IMR-90 (cell line): ENCODE measurements at regions not wholly inside any gene's neighbourhood (a gene's known extent, or its start where the extent isn't known, plus 50 kb on each side); places are given as distances from the start of the nearest gene placed in this dataset.

Experiments used
- ATAC-seq: fragments of 200-7000 bp; cut with Tn5 transposase; 2 replicates; pipeline ENCODE4 v1.9.1; 2020; ENCODE audit warnings: low read depth, mild to moderate bottlenecking, moderate library complexity
- BruUV-seq: library from RNA; stranded (reverse); fragments of 400-500 nt; replicated peaks from 2 replicates; lab custom pipeline; 2021; lab: Mats Ljungman, UMichigan
- CTCF ChIA-PET: fragments of 300-600 bp; formaldehyde crosslinking; extraction: SDS; loops from one replicate; lab custom pipeline; 2021; ENCODE audit warnings: antibody characterized with exemption; lab: Yijun Ruan, JAX
- POLR2A ChIA-PET: fragments of 300-600 bp; sonication (Branson Sonifier 250); formaldehyde crosslinking; loops from one replicate; lab custom pipeline; 2022; ENCODE audit warnings: antibody characterized with exemption; ENCODE audit not compliant: unreplicated experiment; lab: Charles Lee
- DNase-seq: peaks from one replicate; pipeline ENCODE4 v3.0.0; 2013
- H2AFZ ChIP-seq: replicated peaks from 2 replicates; pipeline ENCODE3; 2013; ENCODE audit warnings: low read length, mild to moderate bottlenecking; ENCODE audit not compliant: poor library complexity
- H2AK5ac ChIP-seq: 2 replicates; pipeline ENCODE4 v1.6.1; 2013; ENCODE audit warnings: low read depth, low read length, inconsistent platforms
- H2AK9ac ChIP-seq: replicated peaks from 2 replicates; pipeline ENCODE3; 2013; ENCODE audit warnings: mild to moderate bottlenecking, low read depth, low read length, moderate library complexity; ENCODE audit not compliant: poor library complexity
- H2BK120ac ChIP-seq: 2 replicates; pipeline ENCODE4 v1.6.1; 2013; ENCODE audit warnings: low read depth, low read length, inconsistent platforms
- H2BK15ac ChIP-seq: 3 replicates; pipeline ENCODE4 v1.6.1; 2013; ENCODE audit warnings: low read depth, low read length, inconsistent platforms
- H2BK20ac ChIP-seq: 2 replicates; pipeline ENCODE4 v1.6.1; 2013; ENCODE audit warnings: low read depth, mild to moderate bottlenecking, inconsistent platforms, low read length, moderate library complexity
- H2BK5ac ChIP-seq: 2 replicates; pipeline ENCODE4 v1.6.1; 2013; ENCODE audit warnings: mild to moderate bottlenecking, low read depth, low read length, inconsistent platforms; ENCODE audit not compliant: poor library complexity, severe bottlenecking
- H3K14ac ChIP-seq: replicated peaks from 2 replicates; pipeline ENCODE4 v1.6.1; 2013; ENCODE audit warnings: low read depth, low read length, inconsistent platforms
- H3K18ac ChIP-seq: 2 replicates; pipeline ENCODE4 v1.6.1; 2013; ENCODE audit warnings: low read depth, low read length, control low read depth
- H3K23ac ChIP-seq: 2 replicates; pipeline ENCODE4 v1.6.1; 2013; ENCODE audit warnings: low read depth, low read length, inconsistent platforms
- H3K27ac ChIP-seq: 2 replicates; pipeline ENCODE4 v1.5.1; 2013; ENCODE audit warnings: mild to moderate bottlenecking, control low read depth, low read length; ENCODE audit not compliant: insufficient read depth
- H3K27me3 ChIP-seq: 2 replicates; pipeline ENCODE4 v1.6.1; 2013; ENCODE audit warnings: low read length; ENCODE audit not compliant: control insufficient read depth, insufficient read depth
- H3K36me3 ChIP-seq: 2 replicates; pipeline ENCODE4 v1.6.1; 2013; ENCODE audit warnings: low read length, mixed read lengths; ENCODE audit not compliant: control insufficient read depth, insufficient read depth
- H3K4ac ChIP-seq: 2 replicates; pipeline ENCODE4 v1.6.1; 2013; ENCODE audit warnings: low read depth, low read length, inconsistent platforms
- H3K4me1 ChIP-seq: 2 replicates; pipeline ENCODE4 v1.6.1; 2013; ENCODE audit warnings: low read length, mixed read lengths; ENCODE audit not compliant: control insufficient read depth, insufficient read depth
- H3K4me2 ChIP-seq: 2 replicates; pipeline ENCODE4 v1.6.1; 2013; ENCODE audit warnings: low read depth, mild to moderate bottlenecking, control low read depth, low read length, moderate library complexity
- H3K4me3 ChIP-seq: 2 replicates; pipeline ENCODE4 v1.5.1; 2013; ENCODE audit warnings: low read depth, mild to moderate bottlenecking, control low read depth, low read length, moderate library complexity; ENCODE audit not compliant: insufficient read depth
- H3K56ac ChIP-seq: 2 replicates; pipeline ENCODE4 v1.6.1; 2013; ENCODE audit warnings: low read length, inconsistent platforms; ENCODE audit not compliant: insufficient read depth; ENCODE audit errors: extremely low read depth
- H3K79me1 ChIP-seq, 2 experiments: 2 replicates each; pipeline ENCODE4 v1.6.1; 2013; ENCODE audit warnings: low read length in 2 of 2, inconsistent platforms in 1 of 2, low read depth in 1 of 2
- H3K9ac ChIP-seq: 2 replicates; pipeline ENCODE4 v1.6.1; 2013; ENCODE audit warnings: low read depth, low read length, control low read depth
- H3K9me1 ChIP-seq: 2 replicates; pipeline ENCODE4 v1.6.1; 2013; ENCODE audit warnings: low read length, inconsistent platforms; ENCODE audit not compliant: insufficient read depth
- H3K9me3 ChIP-seq: 2 replicates; pipeline ENCODE4 v1.6.1; 2013; ENCODE audit warnings: low read length; ENCODE audit not compliant: control insufficient read depth, insufficient read depth
- H4K20me1 ChIP-seq: 2 replicates; pipeline ENCODE4 v1.6.1; 2013; ENCODE audit warnings: low read length, inconsistent platforms; ENCODE audit not compliant: insufficient read depth
- H4K5ac ChIP-seq: 2 replicates; pipeline ENCODE4 v1.6.1; 2013; ENCODE audit warnings: mild to moderate bottlenecking, low read depth, low read length, control low read depth
- H4K8ac ChIP-seq, 2 experiments: 2 replicates each; pipeline ENCODE4 v1.6.1; 2013; ENCODE audit warnings: low read depth in 2 of 2, low read length in 2 of 2, control low read depth in 1 of 2, inconsistent platforms in 1 of 2
- H4K91ac ChIP-seq: 2 replicates; pipeline ENCODE4 v1.6.1; 2013; ENCODE audit warnings: low read depth, low read length, inconsistent platforms; ENCODE audit not compliant: insufficient read depth
- CEBPB ChIP-seq: IDR thresholded peaks from 2 replicates; pipeline ENCODE4 v1.6.1; 2012; ENCODE audit warnings: low read depth, low read length, improper control_type of control experiment
- CHD1 ChIP-seq: IDR thresholded peaks from 2 replicates; pipeline ENCODE4 v1.6.1; 2012; ENCODE audit warnings: low read depth, low read length, improper control_type of control experiment
- CTCF ChIP-seq: conservative IDR thresholded peaks from 2 replicates; pipeline ENCODE4 v1.5.1; 2012; ENCODE audit warnings: mild to moderate bottlenecking, low read depth, low read length, improper control_type of control experiment
- FOS ChIP-seq: fragments of 150-350 bp; IDR thresholded peaks from 2 replicates; pipeline ENCODE4 v1.6.1; 2016; ENCODE audit warnings: low read depth, low read length
- MXI1 ChIP-seq: IDR thresholded peaks from 2 replicates; pipeline ENCODE4 v1.6.1; 2012; ENCODE audit warnings: low read depth, mild to moderate bottlenecking, low read length, moderate library complexity, borderline replicate concordance
- NFE2L2 ChIP-seq: fragments of 150-350 bp; IDR thresholded peaks from 2 replicates; pipeline ENCODE4 v1.6.1; 2016; ENCODE audit warnings: low read depth, mild to moderate bottlenecking, low read length
- RCOR1 ChIP-seq: IDR thresholded peaks from 2 replicates; pipeline ENCODE4 v1.6.1; 2012; ENCODE audit warnings: mild to moderate bottlenecking, low read length, improper control_type of control experiment; ENCODE audit not compliant: insufficient replicate concordance
- SMC3 ChIP-seq: fragments of 150-350 bp; IDR thresholded peaks from 2 replicates; pipeline ENCODE4 v1.6.1; 2016; ENCODE audit warnings: low read depth, mild to moderate bottlenecking, antibody characterized with exemption, low read length, moderate library complexity
- USF2 ChIP-seq: fragments of 150-350 bp; IDR thresholded peaks from 2 replicates; pipeline ENCODE4 v1.6.1; 2017; ENCODE audit warnings: mild to moderate bottlenecking, antibody characterized with exemption, low read length, low read depth
- WGBS, 2 experiments: methylation state at CpG; one replicate each; pipeline versions ENCODE4 v1.1.5 to v1.1.7; 2013; ENCODE audit warnings: missing lambda C conversion rate in 2 of 2; ENCODE audit not compliant: insufficient read length in 1 of 2; ENCODE audit errors: extremely low coverage in 2 of 2; 5-methylcytosine and 5-hydroxymethylcytosine counted together
- dilution Hi-C: fragments of 300-500 bp; cut with HindIII; formaldehyde crosslinking; loops from one replicate; pipeline ENCODE4 v1.14.3; 2018; ENCODE audit warnings: low sequenced_read_pairs; ENCODE audit not compliant: unreplicated experiment
- in situ Hi-C: fragments of 300-500 bp; cut with MboI; formaldehyde crosslinking; loops from 3 replicates; pipeline ENCODE4 v1.14.3; 2019; ENCODE audit warnings: low sequenced_read_pairs, inconsistent platforms, mixed read lengths
- intact Hi-C: fragments of 100-400 bp; cut with micrococcal nuclease; formaldehyde crosslinking; loops from 2 replicates; pipeline ENCODE4 v1.10.0; 2022

- Histone ChIP-seq H2AFZ (no peak overlapping the region), H3K4ac (no peak overlapping the region), H3K9me3 (no peaks in the 10 kb centered on the region), H3K23ac (no peak overlapping the region), H4K20me1 (no peaks in the 10 kb centered on the region), H3K18ac (no peak overlapping the region), H3K14ac (no peak overlapping the region), H2AK5ac (0 out of 2 replicates have a peak overlapping the region, but pooled peaks have one; percentile 47), H2BK120ac (no peak overlapping the region), H3K4me2 (no peak overlapping the region), H3K4me1 (no peaks in the 10 kb centered on the region), H3K36me3 (no peaks in the 10 kb centered on the region), H3K9me1 (no peaks in the 10 kb centered on the region), H3K4me3 (no peak overlapping the region), H3K79me1 (no peaks in the 10 kb centered on the region), H3K27me3 (no peaks in the 10 kb centered on the region), H2BK20ac (no peak overlapping the region), H2BK15ac (no peak overlapping the region), H2AK9ac (no peak overlapping the region), H4K8ac (no peak overlapping the region), H4K5ac (no peak overlapping the region), H4K91ac (no peak overlapping the region), H2BK5ac (no peak overlapping the region), H3K9ac (no peak overlapping the region), H3K27ac (no peak overlapping the region), H3K56ac (no peak overlapping the region)
- BruUV-seq, result no TSS peak
- POLR2A ChIA-PET, result no interaction called here
- CTCF ChIA-PET, result no interaction called here
- TF ChIP-seq MXI1 (no peak), SMC3 (no peak), CTCF (no peak), CHD1 (no peak), RCOR1 (no peak), NFE2L2 (no peak), FOS (no peak), CEBPB (no peak), USF2 (no peak)
- no CpG with 5 or more reads among the region's 4 CpGs for WGBS, 2 experiments
- ATAC-seq, result no peak
- dilution Hi-C loops (no loop called here), intact Hi-C loops (no loop called here), in situ Hi-C loops (no loop called here)
- no peak for DNase-seq
Measured at GRCh38 chr3:178300441-178300959, 235.7 kb upstream of the KCNMB2 start.
